ENCODE measurements at regions not wholly inside any gene's neighbourhood (a gene's known extent, or its start where the extent isn't known, plus 50 kb on each side); places are given as distances from the start of the nearest gene placed in this dataset.

GRCh38 chr18:77967791-77968190, 718.1 kb downstream of the GALR1 start:
- no peak for DNase-seq (ENCODE audit: low spot score)
- in situ Hi-C loops (cut with MboI; ENCODE audit: low pct_unique_long_range_greater_than_20kb, low sequenced_read_pairs, unreplicated experiment) = no loop called here
- no peak for TF ChIP-seq CTCF (IDR thresholded peaks at IDR 0.05; ENCODE audit: extremely low read depth, insufficient read depth, missing control alignments)

- no peak for DNase-seq (ENCODE audit: low spot score)
- TF ChIP-seq CTCF (IDR thresholded peaks at IDR 0.05; ENCODE audit: extremely low read depth, insufficient read depth, missing control alignments) = no peak
- in situ Hi-C loops (cut with MboI; ENCODE audit: low pct_unique_long_range_greater_than_20kb, low sequenced_read_pairs, unreplicated experiment) = no loop called here
Observed at GRCh38 chr18:77969972-77970371, 720.3 kb downstream of the GALR1 start.

- no peak for TF ChIP-seq CTCF (IDR thresholded peaks at IDR 0.05; ENCODE audit: extremely low read depth, insufficient read depth, missing control alignments)
- no peak for DNase-seq (ENCODE audit: low spot score)
- in situ Hi-C loops (cut with MboI; ENCODE audit: low pct_unique_long_range_greater_than_20kb, low sequenced_read_pairs, unreplicated experiment) = no loop called here
Observed at GRCh38 chr18:77970814-77971213, 721.2 kb downstream of the GALR1 start.

- no peak for DNase-seq (ENCODE audit: low spot score)
- in situ Hi-C loops (cut with MboI; ENCODE audit: low pct_unique_long_range_greater_than_20kb, low sequenced_read_pairs, unreplicated experiment) = no loop called here
- TF ChIP-seq CTCF (IDR thresholded peaks at IDR 0.05; ENCODE audit: extremely low read depth, insufficient read depth, missing control alignments) = no peak
Observed at GRCh38 chr18:77973745-77974144, 724.1 kb downstream of the GALR1 start.

- in situ Hi-C loops (cut with MboI; ENCODE audit: low pct_unique_long_range_greater_than_20kb, low sequenced_read_pairs, unreplicated experiment) = no loop called here
- TF ChIP-seq CTCF (IDR thresholded peaks at IDR 0.05; ENCODE audit: extremely low read depth, insufficient read depth, missing control alignments) = no peak
- no peak for DNase-seq (ENCODE audit: low spot score)
Observed at GRCh38 chr18:77974329-77974728, 724.7 kb downstream of the GALR1 start.

- no peak for DNase-seq (ENCODE audit: low spot score)
- TF ChIP-seq CTCF (IDR thresholded peaks at IDR 0.05; ENCODE audit: extremely low read depth, insufficient read depth, missing control alignments) = no peak
- in situ Hi-C loops (cut with MboI; ENCODE audit: low pct_unique_long_range_greater_than_20kb, low sequenced_read_pairs, unreplicated experiment) = no loop called here
Observed at GRCh38 chr18:77977331-77977730, 727.7 kb downstream of the GALR1 start.

- TF ChIP-seq CTCF (IDR thresholded peaks at IDR 0.05; ENCODE audit: extremely low read depth, insufficient read depth, missing control alignments) = no peak
- in situ Hi-C loops (cut with MboI; ENCODE audit: low pct_unique_long_range_greater_than_20kb, low sequenced_read_pairs, unreplicated experiment) = no loop called here
- no peak for DNase-seq (ENCODE audit: low spot score)
Observed at GRCh38 chr18:77980275-77980674, 730.6 kb downstream of the GALR1 start.
